CD4-positive, alpha-beta T cell treated with Interleukin-6 for 4 hours (primary cell): ENCODE measurements at regions not wholly inside any gene's neighbourhood (a gene's known extent, or its start where the extent isn't known, plus 50 kb on each side); places are given as distances from the start of the nearest gene placed in this dataset.

Experiments
- DNase-seq: peaks from one replicate; pipeline ENCODE4 v3.0.0-alpha.2; 2020; ENCODE audit warnings: mixed read lengths

- DNase-seq: no peak
These were observed 369.8 kb upstream of the FAT3 start for GRCh38 chr11:91854780-91855179.

GRCh38 chr11:91854171-91854570 lies 370.4 kb upstream of the FAT3 start:
- no peak for DNase-seq

GRCh38 chr11:91851908-91852307 lies 372.7 kb upstream of the FAT3 start:
- DNase-seq: no peak

GRCh38 chr11:91850533-91851275 lies 373.9 kb upstream of the FAT3 start:
- DNase-seq: no peak

- DNase-seq: no peak
These were observed 374.6 kb upstream of the FAT3 start for GRCh38 chr11:91850021-91850420.

GRCh38 chr11:91846649-91847048 lies 378.0 kb upstream of the FAT3 start:
- no peak for DNase-seq

GRCh38 chr11:91846002-91846401 lies 378.6 kb upstream of the FAT3 start:
- no peak for DNase-seq

- DNase-seq: no peak
These were observed 383.9 kb upstream of the FAT3 start for GRCh38 chr11:91840640-91841240.

- no peak for DNase-seq
These were observed 386.9 kb upstream of the FAT3 start for GRCh38 chr11:91837411-91838330.

GRCh38 chr11:91835051-91835560 lies 389.5 kb upstream of the FAT3 start:
- DNase-seq: no peak

GRCh38 chr11:91828901-91829300 lies 395.7 kb upstream of the FAT3 start:
- DNase-seq: no peak

GRCh38 chr11:91825777-91826176 lies 398.8 kb upstream of the FAT3 start:
- no peak for DNase-seq

GRCh38 chr11:91823252-91823830 lies 401.3 kb upstream of the FAT3 start:
- DNase-seq: no peak

- DNase-seq: no peak
These were observed 401.8 kb upstream of the FAT3 start for GRCh38 chr11:91822805-91823204.

GRCh38 chr11:91820709-91821108 lies 403.9 kb upstream of the FAT3 start:
- DNase-seq: no peak

- no peak for DNase-seq
These were observed 404.8 kb upstream of the FAT3 start for GRCh38 chr11:91819777-91820176.

- no peak for DNase-seq
These were observed 405.4 kb upstream of the FAT3 start for GRCh38 chr11:91819195-91819594.

- DNase-seq: no peak
These were observed 406.6 kb upstream of the FAT3 start for GRCh38 chr11:91817996-91818395.

GRCh38 chr11:91813263-91813662 lies 411.4 kb upstream of the FAT3 start:
- DNase-seq: no peak

- DNase-seq: no peak
These were observed 413.7 kb upstream of the FAT3 start for GRCh38 chr11:91810871-91811270.

- DNase-seq: no peak
These were observed 419.3 kb upstream of the FAT3 start for GRCh38 chr11:91805293-91805692.

- DNase-seq: no peak
These were observed 420.6 kb upstream of the FAT3 start for GRCh38 chr11:91804042-91804441.

GRCh38 chr11:91802475-91802874 lies 422.1 kb upstream of the FAT3 start:
- DNase-seq: no peak
